GM21515 (cell line): ENCODE measurements at regions not wholly inside any gene's neighbourhood (a gene's known extent, or its start where the extent isn't known, plus 50 kb on each side); places are given as distances from the start of the nearest gene placed in this dataset.
"Not testable (repeated sequence)": the region's sequence is repeated elsewhere in the genome, so short reads cannot be mapped to it uniquely, and the experiment has no call there.

ENCODE experiments used
- ATAC-seq: cut with Tn5 transposase; IDR thresholded peaks from one replicate; pipeline ENCODE4 v1.9.1; 2021; ENCODE audit not compliant: unreplicated experiment

DNA sequence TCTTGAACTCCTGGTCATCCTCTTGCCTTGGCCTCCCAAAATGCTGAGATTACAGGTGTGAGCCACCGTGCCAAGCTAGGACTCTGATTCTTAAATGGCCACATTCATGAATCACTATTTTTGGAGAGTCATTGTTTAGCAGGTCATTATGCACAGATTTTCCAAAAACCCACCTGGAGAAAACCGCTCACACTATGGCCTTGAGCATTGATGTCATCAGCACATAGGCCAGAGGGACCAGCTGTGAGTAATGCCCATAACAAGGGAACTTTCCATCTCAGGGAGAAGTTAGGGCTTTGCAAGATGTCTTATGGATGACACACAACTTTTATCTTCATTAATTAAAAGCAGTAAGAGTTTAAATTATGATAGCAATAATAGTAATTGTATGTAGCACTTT is 86.4 kb upstream of the KIF5B start:
- ATAC-seq = no peak

DNA sequence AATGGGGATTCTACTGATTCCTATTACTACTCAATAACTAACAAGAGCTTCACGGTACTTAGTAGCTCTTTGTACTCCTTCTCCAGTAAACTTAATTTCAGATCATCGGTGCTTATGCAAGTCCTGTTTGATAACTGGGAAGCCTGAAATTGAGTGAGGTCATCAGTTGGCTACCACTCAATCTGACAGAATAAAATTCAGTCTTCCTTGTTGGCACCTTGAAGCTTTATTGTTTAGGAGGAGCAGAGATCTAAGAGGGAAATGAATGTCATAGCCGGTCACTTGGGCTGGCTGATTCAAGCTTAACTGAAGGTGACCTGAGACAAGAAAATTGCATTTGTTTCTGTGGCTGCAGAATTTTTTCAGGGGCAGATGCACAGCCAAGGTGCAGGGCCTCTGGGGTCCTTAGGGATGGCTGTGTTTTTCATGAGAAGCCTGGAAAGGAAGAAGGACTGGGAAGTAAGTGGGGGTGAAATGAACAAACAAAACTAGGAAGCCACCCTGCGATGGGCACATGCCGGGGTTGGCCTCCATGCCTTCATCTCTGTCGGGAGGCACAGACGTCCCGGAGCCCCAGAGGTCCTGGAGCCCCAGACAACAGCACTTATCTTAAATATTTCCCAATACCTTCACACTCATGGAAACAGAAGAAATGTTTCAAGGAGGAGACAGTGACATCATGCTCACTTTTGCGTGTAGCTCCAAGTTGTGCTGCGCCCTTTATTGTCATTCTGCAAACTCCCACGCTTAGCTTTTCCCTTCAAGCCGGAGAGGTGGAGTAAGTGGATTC is 85.0 kb upstream of the KIF5B start:
- no peak for ATAC-seq

DNA sequence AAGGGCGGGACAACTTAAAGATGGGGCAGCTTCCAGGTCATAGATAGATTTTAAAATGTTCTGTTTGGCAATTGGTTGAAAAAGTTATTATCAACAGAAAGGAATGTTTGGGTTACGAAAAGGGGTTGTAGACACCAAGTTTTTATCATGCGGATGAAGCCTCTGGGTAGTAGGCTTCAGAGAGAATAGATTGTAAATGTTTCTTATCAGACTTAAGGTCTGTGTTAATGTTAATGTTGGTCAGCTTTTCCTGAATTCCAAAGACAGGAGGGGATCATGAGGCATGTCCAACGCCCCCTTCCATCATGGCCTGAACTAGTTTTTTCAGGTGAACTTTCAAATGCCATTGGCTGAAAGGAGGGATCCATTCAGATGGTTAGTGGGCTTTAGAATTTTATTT is 84.2 kb upstream of the KIF5B start:
- ATAC-seq = no peak

DNA sequence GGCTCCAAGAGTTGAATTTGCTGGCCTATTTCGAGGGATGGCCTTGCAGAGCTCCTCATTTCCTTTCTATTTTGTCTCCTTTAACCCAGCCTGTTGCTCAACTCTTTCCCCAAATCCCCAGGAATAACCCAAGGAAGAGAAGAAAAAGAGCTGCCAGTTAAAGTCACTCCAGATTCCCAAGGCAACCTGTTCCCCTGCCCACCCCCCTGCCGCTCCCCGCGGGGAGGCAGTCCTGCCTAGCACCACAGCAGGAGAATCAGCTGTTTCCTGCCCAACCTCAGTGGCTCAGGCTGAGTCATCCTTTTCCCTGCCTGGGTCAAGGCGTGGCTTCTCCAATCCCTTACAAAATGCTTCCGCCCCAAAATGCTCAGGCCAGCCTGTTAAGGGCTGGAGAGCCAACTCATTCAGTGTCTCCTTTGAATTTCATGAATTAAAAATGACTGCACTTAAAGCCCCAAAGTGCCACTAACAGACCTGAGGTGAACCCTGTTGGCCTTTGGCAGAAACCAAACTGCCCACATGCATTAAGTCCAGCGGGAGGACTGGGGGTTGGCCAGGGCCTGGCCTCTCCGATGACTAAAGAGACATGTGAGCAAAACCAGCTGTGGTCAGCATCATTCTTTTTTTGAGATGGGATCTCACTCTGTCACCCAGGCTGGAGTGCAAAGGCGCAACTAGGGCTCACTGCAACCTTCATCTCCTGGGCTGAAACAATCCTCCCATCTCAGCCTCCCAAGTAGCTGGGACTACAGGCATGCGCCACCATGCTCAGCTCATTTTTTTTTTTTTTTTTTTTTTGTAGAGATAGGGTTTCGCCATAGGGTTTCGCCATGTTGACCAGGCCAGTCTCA is 83.2 kb upstream of the KIF5B start:
- no peak for ATAC-seq

GRCh38 chr10:32136927-32137326 is 80.7 kb upstream of the KIF5B start:
- ATAC-seq = not testable (repeated sequence)

- ATAC-seq = not testable (repeated sequence)
Observed at GRCh38 chr10:32135796-32136195, 79.6 kb upstream of the KIF5B start.

DNA sequence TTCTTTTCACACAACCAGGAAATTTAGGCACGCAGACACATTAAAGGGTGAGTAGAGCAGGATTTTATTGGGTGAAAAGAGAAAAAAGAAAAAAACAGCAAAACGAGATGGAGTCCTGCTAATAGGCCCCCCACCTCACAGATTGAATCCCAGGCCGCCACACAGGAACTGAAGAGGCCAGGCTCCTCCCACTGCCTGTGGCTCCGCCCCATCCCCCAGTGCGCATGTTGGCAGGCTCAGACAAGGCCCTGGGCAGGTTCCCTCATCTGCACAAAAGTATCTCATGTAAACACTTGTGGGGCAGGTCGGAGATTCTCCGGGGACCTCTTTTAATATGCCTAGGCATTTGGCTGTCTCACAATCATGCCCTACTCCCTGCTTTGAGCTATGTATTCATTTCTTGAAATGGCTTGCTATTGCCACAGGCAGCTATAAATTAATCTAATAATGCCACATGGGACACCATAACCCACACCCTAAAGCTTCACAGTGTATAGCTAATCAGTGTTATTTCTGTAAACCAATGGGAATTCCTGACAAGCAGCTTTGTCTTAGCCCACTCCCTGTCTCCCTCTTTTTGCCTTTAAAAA is 76.2 kb upstream of the KIF5B start:
- ATAC-seq = no peak

- no peak for ATAC-seq
Observed at GRCh38 chr10:32131388-32131787, 75.2 kb upstream of the KIF5B start.

DNA sequence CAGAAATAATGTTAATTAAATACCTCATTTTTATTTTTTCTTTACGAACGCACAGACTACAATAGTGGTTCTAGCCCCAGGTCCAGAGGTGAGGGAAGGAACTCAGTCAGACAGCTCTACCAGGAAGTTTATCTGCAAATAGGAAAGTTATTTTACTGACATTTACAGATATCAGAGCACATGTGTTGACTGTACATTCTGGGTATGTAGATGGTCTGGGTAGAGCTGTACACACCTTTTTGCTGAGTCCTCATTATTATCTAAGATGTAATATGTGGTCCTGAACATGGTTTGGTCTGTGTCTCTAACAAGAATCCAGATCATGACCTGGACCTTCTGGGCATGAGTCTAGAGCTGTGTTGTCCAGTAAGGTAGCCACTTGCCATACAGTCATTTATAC is 74.6 kb upstream of the KIF5B start:
- no peak for ATAC-seq

DNA sequence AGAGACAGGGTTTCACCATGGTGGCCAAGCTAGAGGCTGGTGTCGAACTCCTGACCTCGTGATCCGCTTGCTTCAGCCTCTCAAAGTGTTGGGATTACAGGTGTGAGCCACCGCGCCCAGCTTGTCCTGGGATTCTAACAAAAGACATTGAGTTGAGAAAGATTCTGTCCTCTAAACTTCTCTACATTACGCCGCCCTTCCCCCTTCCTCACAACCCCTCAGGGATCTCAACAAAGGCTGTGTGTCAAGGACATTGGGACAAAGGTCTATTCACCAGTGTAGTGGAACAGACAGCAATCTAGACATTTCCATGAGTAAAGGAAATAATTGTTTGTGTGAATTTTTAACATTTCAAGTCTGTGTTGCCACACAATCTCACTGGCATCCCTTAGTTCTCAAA is 68.8 kb upstream of the KIF5B start:
- ATAC-seq = no peak

- ATAC-seq = no peak
Observed at GRCh38 chr10:32123021-32123420, 66.8 kb upstream of the KIF5B start.

- no peak for ATAC-seq
Observed at GRCh38 chr10:32121648-32122047, 65.4 kb upstream of the KIF5B start.

- ATAC-seq = no peak
Observed at GRCh38 chr10:32120147-32120546, 63.9 kb upstream of the KIF5B start.

DNA sequence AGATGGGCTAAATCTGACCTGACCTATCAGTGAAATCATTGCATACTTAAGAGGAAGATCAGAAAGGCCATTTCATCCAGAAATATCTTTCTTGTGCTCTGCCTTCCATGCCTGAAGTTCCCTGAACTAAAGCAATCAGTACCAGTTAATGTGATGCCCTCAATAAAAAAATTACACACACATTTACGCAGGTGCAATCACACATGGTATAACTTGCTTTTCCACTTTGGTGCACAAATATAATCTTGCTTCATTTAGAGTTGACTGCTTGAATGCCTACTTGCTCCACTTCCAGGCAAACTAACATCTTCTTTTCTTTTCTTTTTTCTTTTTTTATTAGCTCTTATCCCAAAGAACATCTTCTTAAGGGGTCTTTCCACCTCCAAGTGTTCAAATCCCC is 58.3 kb upstream of the KIF5B start:
- ATAC-seq = no peak

GRCh38 chr10:32112055-32112454 is 55.8 kb upstream of the KIF5B start:
- ATAC-seq = no peak

DNA sequence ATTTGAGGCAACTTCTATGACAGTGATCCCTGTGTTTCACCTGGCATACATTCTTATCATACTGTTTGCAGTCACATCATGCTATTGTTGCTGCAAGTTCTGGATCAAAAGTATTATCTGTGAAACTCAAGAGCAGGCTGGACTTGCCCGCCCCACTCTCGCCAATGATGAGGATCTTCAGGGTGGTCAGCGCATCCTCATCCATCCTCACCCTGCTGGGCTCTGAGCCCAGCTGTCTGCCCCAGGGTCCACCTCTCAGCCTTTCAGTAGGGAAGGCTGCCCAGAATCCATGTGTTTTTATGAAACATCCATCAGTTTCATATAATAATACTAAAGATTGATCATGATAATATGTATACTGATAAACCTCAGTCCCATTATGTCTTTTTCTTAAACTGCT is 55.4 kb upstream of the KIF5B start:
- no peak for ATAC-seq

GRCh38 chr10:32110790-32111189 is 54.6 kb upstream of the KIF5B start:
- ATAC-seq = no peak

DNA sequence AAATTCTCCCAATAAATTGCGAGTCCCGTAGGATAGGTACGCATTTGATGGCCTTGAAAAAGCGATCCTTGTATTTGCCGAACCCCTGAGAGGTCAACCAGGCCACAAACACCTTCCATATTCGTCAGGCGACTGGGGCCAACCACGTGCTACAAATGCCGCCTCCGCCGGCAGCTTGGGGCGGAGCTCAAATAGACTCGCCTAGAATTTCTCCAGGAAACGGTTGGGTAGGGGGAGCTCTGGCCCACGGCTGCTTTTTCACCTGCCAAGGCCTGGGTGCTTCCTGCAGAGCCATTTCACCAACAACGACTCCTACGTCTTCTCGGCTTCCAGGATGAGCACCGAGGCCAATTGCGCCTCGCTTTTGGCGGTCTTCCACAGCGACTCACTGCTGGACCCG is 53.4 kb upstream of the KIF5B start:
- ATAC-seq = no peak
